Natural killer cell (primary cell): ENCODE measurements at regions not wholly inside any gene's neighbourhood (a gene's known extent, or its start where the extent isn't known, plus 50 kb on each side); places are given as distances from the start of the nearest gene placed in this dataset.

Experiments
- ATAC-seq, 3 donors: fragments of 150-1000 bp in 2 of 3; fragments of 200-7000 bp in 1 of 3; cut with Tn5 transposase; 1 replicate in 1 of 3; 2 replicates in 2 of 3; pipeline ENCODE4 v1.10.0; 2021; ENCODE audit warnings: mild to moderate bottlenecking in 2 of 3, moderate library complexity in 2 of 3
- DNase-seq, 2 donors: peaks; one replicate each; pipeline versions ENCODE4 v3.0.0 to v3.0.0-alpha.2; 2013 to 2021; ENCODE audit warnings: mixed read lengths in 1 of 2
- H3K27ac ChIP-seq: one replicate; pipeline ENCODE4 v1.5.1; 2013; ENCODE audit warnings: mild to moderate bottlenecking, low read length
- H3K27me3 ChIP-seq: one replicate; pipeline ENCODE4 v1.6.1; 2013; ENCODE audit warnings: low read length; ENCODE audit not compliant: control insufficient read depth, insufficient read depth
- H3K36me3 ChIP-seq: one replicate; pipeline ENCODE4 v1.6.1; 2013; ENCODE audit warnings: low read length; ENCODE audit not compliant: control insufficient read depth, insufficient read depth
- H3K4me1 ChIP-seq: one replicate; pipeline ENCODE4 v1.6.1; 2013; ENCODE audit warnings: low read length; ENCODE audit not compliant: control insufficient read depth, insufficient read depth
- H3K4me3 ChIP-seq: one replicate; pipeline ENCODE4 v1.5.1; 2013; ENCODE audit warnings: low read length
- H3K9me3 ChIP-seq: one replicate; pipeline ENCODE4 v1.6.1; 2013; ENCODE audit warnings: low read length; ENCODE audit not compliant: control insufficient read depth, insufficient read depth
- H3K27ac Mint-ChIP-seq, 2 donors: one replicate each; pipeline ENCODE4 v1.8.0; 2022; ENCODE audit warnings: mild to moderate bottlenecking in 2 of 2, mixed read lengths in 2 of 2, moderate library complexity in 1 of 2
- H3K27me3 Mint-ChIP-seq, 2 donors: one replicate each; pipeline ENCODE4 v1.8.0; 2022; ENCODE audit warnings: low read depth in 2 of 2, mixed read lengths in 2 of 2
- H3K36me3 Mint-ChIP-seq: one replicate; pipeline ENCODE4 v1.8.0; 2022; ENCODE audit warnings: mixed read lengths
- H3K4me1 Mint-ChIP-seq, 2 donors: one replicate each; pipeline ENCODE4 v1.8.0; 2022; ENCODE audit warnings: mixed read lengths in 2 of 2
- H3K4me3 Mint-ChIP-seq: one replicate; pipeline ENCODE4 v1.8.0; 2022; ENCODE audit warnings: mild to moderate bottlenecking, moderate library complexity, mixed read lengths
- H3K9me3 Mint-ChIP-seq, 2 donors: one replicate each; pipeline ENCODE4 v1.8.0; 2022; ENCODE audit warnings: mixed read lengths in 2 of 2
- WGBS: methylation state at CpG from one replicate; pipeline ENCODE4 v1.1.7; 2013; ENCODE audit warnings: missing lambda C conversion rate; ENCODE audit not compliant: insufficient coverage; 5-methylcytosine and 5-hydroxymethylcytosine counted together
- intact Hi-C: fragments of 100-400 bp; cut with micrococcal nuclease; formaldehyde crosslinking; loops from one replicate; pipeline ENCODE4 v1.14.2; 2022
- TF ChIP-seq, protein P1 (sequence below): fragments of 200-600 bp; IDR thresholded peaks from one replicate; pipeline ENCODE4 v1.8.0; 2022; ENCODE audit warnings: antibody characterized with exemption

DNA sequence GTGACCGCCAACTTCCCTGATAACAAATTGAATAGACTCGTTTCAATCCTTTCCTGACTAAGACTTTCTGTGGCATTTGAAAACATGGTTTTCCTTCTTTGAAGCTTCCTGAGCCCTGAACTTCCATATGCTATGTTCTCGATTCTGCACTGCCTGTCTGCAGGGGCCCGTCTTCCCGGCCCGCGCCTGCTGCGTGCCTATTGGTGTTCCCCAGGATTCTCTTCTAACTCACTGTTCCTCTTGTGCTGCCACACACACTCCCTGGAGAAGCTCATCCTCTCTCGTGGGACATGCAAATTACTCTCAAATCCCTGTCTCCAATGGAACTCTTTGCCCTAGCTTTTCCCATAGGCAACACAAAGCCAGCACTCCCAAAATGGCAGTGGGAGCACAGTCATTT is 262.9 kb upstream of the GATB start:
- intact Hi-C loops, result no loop called here
- H3K4me3 ChIP-seq, result no peak overlapping the region
- ATAC-seq (no peak), DNase-seq (no peak)
- peaks cover 0 to 2% of the 10 kb centered on the region in 2 donors for H3K27me3 Mint-ChIP-seq
- H3K36me3 Mint-ChIP-seq, result no peaks in the 10 kb centered on the region
- no peaks in the 10 kb centered on the region for H3K9me3 Mint-ChIP-seq
- peaks cover 15% of the 10 kb centered on the region for H3K4me1 ChIP-seq
- TF ChIP-seq, protein P1, sequence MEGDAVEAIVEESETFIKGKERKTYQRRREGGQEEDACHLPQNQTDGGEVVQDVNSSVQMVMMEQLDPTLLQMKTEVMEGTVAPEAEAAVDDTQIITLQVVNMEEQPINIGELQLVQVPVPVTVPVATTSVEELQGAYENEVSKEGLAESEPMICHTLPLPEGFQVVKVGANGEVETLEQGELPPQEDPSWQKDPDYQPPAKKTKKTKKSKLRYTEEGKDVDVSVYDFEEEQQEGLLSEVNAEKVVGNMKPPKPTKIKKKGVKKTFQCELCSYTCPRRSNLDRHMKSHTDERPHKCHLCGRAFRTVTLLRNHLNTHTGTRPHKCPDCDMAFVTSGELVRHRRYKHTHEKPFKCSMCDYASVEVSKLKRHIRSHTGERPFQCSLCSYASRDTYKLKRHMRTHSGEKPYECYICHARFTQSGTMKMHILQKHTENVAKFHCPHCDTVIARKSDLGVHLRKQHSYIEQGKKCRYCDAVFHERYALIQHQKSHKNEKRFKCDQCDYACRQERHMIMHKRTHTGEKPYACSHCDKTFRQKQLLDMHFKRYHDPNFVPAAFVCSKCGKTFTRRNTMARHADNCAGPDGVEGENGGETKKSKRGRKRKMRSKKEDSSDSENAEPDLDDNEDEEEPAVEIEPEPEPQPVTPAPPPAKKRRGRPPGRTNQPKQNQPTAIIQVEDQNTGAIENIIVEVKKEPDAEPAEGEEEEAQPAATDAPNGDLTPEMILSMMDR, result no peak
- WGBS, result 85% methylated on average over 9 of the region's 9 CpGs
- no peaks in the 10 kb centered on the region for H3K27me3 ChIP-seq
- no peak overlapping the region for H3K4me3 Mint-ChIP-seq
- H3K27ac ChIP-seq, result no peak overlapping the region
- peaks cover 4 to 6% of the 10 kb centered on the region in 2 donors for H3K4me1 Mint-ChIP-seq
- H3K9me3 ChIP-seq, result no peaks in the 10 kb centered on the region
- H3K27ac Mint-ChIP-seq, result no peak overlapping the region
- no peaks in the 10 kb centered on the region for H3K36me3 ChIP-seq

GRCh38 chr4:152022543-152022942 is 261.7 kb upstream of the GATB start:
- peaks cover 4 to 6% of the 10 kb centered on the region in 2 donors for H3K4me1 Mint-ChIP-seq
- Histone ChIP-seq H3K4me3 (no peak overlapping the region), H3K9me3 (no peaks in the 10 kb centered on the region), H3K36me3 (no peaks in the 10 kb centered on the region), H3K27ac (no peak overlapping the region), H3K4me1 (peaks cover 15% of the 10 kb centered on the region), H3K27me3 (no peaks in the 10 kb centered on the region)
- TF ChIP-seq, protein P1, result no peak
- no peak overlapping the region for H3K27ac Mint-ChIP-seq
- H3K27me3 Mint-ChIP-seq, result no peaks in the 10 kb centered on the region
- DNase-seq (no peak), ATAC-seq (no peak)
- no peaks in the 10 kb centered on the region for H3K9me3 Mint-ChIP-seq
- no peaks in the 10 kb centered on the region for H3K36me3 Mint-ChIP-seq
- intact Hi-C loops, result no loop called here
- H3K4me3 Mint-ChIP-seq, result no peak overlapping the region
- 95% methylated on average over 4 of the region's 5 CpGs for WGBS

DNA sequence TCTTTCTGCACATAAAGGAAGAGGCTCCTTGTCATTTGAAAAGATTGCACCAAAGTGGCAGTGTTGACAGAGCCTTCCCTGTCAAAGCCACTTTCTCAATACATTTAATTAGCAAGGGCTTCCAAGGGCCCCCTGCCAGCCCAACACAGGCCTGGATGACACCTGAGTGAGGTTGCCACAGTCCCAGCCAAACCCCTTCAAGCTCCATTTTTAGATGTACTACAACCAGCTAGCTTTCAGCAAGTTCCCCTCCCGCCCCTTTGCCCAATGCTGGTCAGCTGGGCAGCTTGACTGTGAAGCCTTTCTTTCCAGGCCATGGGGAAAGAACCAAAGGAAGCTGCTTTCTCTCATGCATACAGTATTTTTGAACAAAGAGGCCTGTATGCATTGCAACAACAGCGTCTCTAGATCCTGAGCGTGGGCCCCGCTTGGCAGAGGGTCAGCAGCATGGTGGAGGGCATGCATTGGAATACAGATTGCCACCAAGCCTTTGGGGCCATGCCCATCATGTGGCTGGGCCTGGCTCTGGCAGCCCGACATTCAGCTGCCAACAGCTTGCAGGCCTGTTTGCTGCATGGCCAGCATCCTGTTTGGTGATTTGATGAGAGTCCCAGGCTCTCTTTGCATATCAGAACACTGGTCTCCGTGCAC is 261.1 kb upstream of the GATB start:
- Mint-ChIP-seq H3K27ac (no peak overlapping the region), H3K4me3 (no peak overlapping the region), H3K9me3 (no peaks in the 10 kb centered on the region), H3K27me3 (no peaks in the 10 kb centered on the region), H3K4me1 (peaks cover 4 to 6% of the 10 kb centered on the region in 2 donors), H3K36me3 (no peaks in the 10 kb centered on the region)
- peaks cover 15% of the 10 kb centered on the region for H3K4me1 ChIP-seq
- no peaks in the 10 kb centered on the region for H3K36me3 ChIP-seq
- intact Hi-C loops, result no loop called here
- H3K4me3 ChIP-seq, result no peak overlapping the region
- TF ChIP-seq, protein P1, result no peak
- DNase-seq, result no peak
- H3K9me3 ChIP-seq, result no peaks in the 10 kb centered on the region
- 88% methylated on average over 6 of the region's 6 CpGs for WGBS
- no peaks in the 10 kb centered on the region for H3K27me3 ChIP-seq
- no peak overlapping the region for H3K27ac ChIP-seq
- ATAC-seq, result no peak

DNA sequence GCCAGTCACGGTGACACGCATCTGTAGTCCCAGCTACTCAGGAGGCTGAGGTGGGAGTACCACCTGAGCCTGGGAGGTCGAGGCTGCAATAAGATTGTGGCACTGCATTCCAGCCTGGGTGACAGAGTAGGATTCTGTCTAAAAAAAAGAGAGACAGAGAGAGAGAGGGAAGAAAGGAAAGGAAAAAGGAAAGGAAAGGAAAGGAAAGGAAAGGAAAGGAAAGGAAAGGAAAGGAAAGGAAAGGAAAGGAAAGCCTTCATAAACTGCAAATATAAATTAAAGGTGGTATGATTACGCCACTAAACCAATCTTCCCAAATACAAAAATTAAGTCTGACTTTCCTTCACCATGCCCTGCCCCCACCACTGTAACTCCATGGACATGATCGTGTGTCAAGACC is 259.3 kb upstream of the GATB start:
- H3K27ac ChIP-seq, result no peak overlapping the region
- WGBS, result 89% methylated on average over 5 of the region's 5 CpGs
- TF ChIP-seq, protein P1, result no peak
- H3K4me1 ChIP-seq, result peaks cover 12% of the 10 kb centered on the region
- DNase-seq (no peak), ATAC-seq (no peak)
- Mint-ChIP-seq H3K4me3 (no peak overlapping the region), H3K4me1 (no peaks in the 10 kb centered on the region), H3K36me3 (no peaks in the 10 kb centered on the region), H3K27ac (no peak overlapping the region), H3K27me3 (no peaks in the 10 kb centered on the region), H3K9me3 (no peaks in the 10 kb centered on the region)
- no peak overlapping the region for H3K4me3 ChIP-seq
- no peaks in the 10 kb centered on the region for H3K36me3 ChIP-seq
- no peaks in the 10 kb centered on the region for H3K27me3 ChIP-seq
- intact Hi-C loops, result no loop called here
- H3K9me3 ChIP-seq, result no peaks in the 10 kb centered on the region
